ENCODE measurements at regions not wholly inside any gene's neighbourhood (a gene's known extent, or its start where the extent isn't known, plus 50 kb on each side); places are given as distances from the start of the nearest gene placed in this dataset.

- TF ChIP-seq SP1 (IDR thresholded peaks at IDR 0.05; ENCODE audit: low read depth) (no peak), SIN3A (IDR thresholded peaks at IDR 0.05; ENCODE audit: low read depth) (no peak), JUND (IDR thresholded peaks at IDR 0.05) (no peak), CBX3 (IDR thresholded peaks at IDR 0.05; ENCODE audit: low read depth) (no peak), POLR2A (IDR thresholded peaks at IDR 0.05; ENCODE audit: borderline replicate concordance, extremely low read depth, insufficient read depth, insufficient read length) (no peak), ZFX (IDR thresholded peaks at IDR 0.05) (no peak), TCF7L2 (IDR thresholded peaks at IDR 0.05; ENCODE audit: borderline replicate concordance, extremely low read depth, insufficient read depth, insufficient read length) (no peak), EZH2 (IDR thresholded peaks at IDR 0.05) (no peak), EGR1 (IDR thresholded peaks at IDR 0.05; ENCODE audit: low read depth) (no peak), ZNF274 (IDR thresholded peaks at IDR 0.05; ENCODE audit: low read depth, low read length) (no peak), EZH2phosphoT487 (IDR thresholded peaks at IDR 0.05; ENCODE audit: borderline replicate concordance) (no peak), RAD21 (IDR thresholded peaks at IDR 0.05; ENCODE audit: low read depth) (no peak), ZBTB33 (IDR thresholded peaks at IDR 0.05; ENCODE audit: extremely low read depth, insufficient replicate concordance, low read length) (no peak), ELF1 (IDR thresholded peaks at IDR 0.05; ENCODE audit: borderline replicate concordance, low read depth) (no peak), POLR2AphosphoS5 (IDR thresholded peaks at IDR 0.05; ENCODE audit: low read depth, low read length) (no peak), CTCF (IDR thresholded peaks at IDR 0.05 in 2 of 3, conservative IDR thresholded peaks at IDR 0.05 in 1 of 3; ENCODE audit: borderline replicate concordance in 1 of 3, insufficient read depth in 1 of 3, low read depth in 2 of 3, low read length in 2 of 3) (no peak), CEBPB (IDR thresholded peaks at IDR 0.05; ENCODE audit: low read depth) (no peak), FOSL1 (IDR thresholded peaks at IDR 0.05; ENCODE audit: low read depth) (no peak), YY1 (IDR thresholded peaks at IDR 0.05; ENCODE audit: extremely low read depth, insufficient replicate concordance, low read depth, low read length) (no peak)
- Histone ChIP-seq H3K4me3 (replicated peaks in 1 of 2; ENCODE audit: low read depth in 1 of 2, low read length in 2 of 2) (no peak overlapping the region), H3K9ac (ENCODE audit: low read length) (no peak overlapping the region), H2AFZ (ENCODE audit: low read depth, low read length, poor library complexity, severe bottlenecking) (no peak overlapping the region), H3K79me2 (ENCODE audit: insufficient read depth, low read length) (no peaks in the 10 kb centered on the region), H3K4me2 (ENCODE audit: low read length) (no peak overlapping the region), H3K27ac (ENCODE audit: low read depth, low read length) (no peak overlapping the region), H3K9me3 (ENCODE audit: control insufficient read depth in 1 of 2, insufficient read depth in 1 of 2, low read depth in 1 of 2, low read length in 2 of 2) (no peaks in the 10 kb centered on the region), H4K20me1 (ENCODE audit: insufficient read depth) (no peaks in the 10 kb centered on the region), H3K36me3 (ENCODE audit: control insufficient read depth in 1 of 2, insufficient read depth in 2 of 2, low read length in 2 of 2) (no peaks in the 10 kb centered on the region), H3K27me3 (ENCODE audit: insufficient read depth, low read length) (no peaks in the 10 kb centered on the region), H3K9me2 (ENCODE audit: insufficient read depth) (no peaks in the 10 kb centered on the region), H3K4me1 (ENCODE audit: control insufficient read depth in 1 of 2, insufficient read depth in 2 of 2, low read length in 2 of 2) (no peaks in the 10 kb centered on the region)
- ATAC-seq (no peak), DNase-seq (ENCODE audit: low read depth, low spot score) (no peak)
- intact Hi-C loops (cut with micrococcal nuclease), result no loop called here
- CTCF ChIA-PET, result no interaction called here
- RAD21 ChIA-PET (ENCODE audit: low non-redundant PET in 1 of 2, low total read pairs in 2 of 2, uncharacterized antibody in 2 of 2, unreplicated experiment in 2 of 2), result no interaction called here
- POLR2A ChIA-PET, result no interaction called here
- no TSS peak for BruUV-seq (replicated peaks)
Measured at GRCh38 chr2:146321175-146321574, 1523.7 kb upstream of the ACVR2A start.
